ENCODE measurements at regions not wholly inside any gene's neighbourhood (a gene's known extent, or its start where the extent isn't known, plus 50 kb on each side); places are given as distances from the start of the nearest gene placed in this dataset.

- no peak for TF ChIP-seq ZFX (IDR thresholded peaks at IDR 0.05)
- TF ChIP-seq CTCF (conservative IDR thresholded peaks at IDR 0.05), result no peak
- no peak overlapping the region for H3K27ac ChIP-seq
These were observed 389.8 kb downstream of the NR2F1-AS1 start for GRCh38 chr5:93191035-93191817.

DNA sequence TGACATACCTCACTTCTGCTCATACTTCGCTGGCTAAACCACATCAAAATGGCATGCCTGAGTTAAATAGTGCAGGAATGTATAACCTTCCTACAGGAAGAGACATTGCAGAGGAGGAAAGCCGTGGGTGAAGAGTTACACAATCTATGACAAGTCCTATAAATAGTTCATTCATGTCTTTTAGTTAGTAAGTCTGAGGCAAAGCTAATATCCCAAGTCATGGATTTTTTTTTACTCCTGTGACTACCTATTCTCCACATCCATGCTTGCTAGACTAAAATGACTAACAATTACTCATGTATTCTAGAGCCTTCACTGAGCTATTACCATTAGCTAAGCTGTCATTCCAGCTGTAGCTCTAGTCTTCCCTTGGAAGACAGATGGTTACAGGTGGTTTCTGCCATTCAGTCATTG is 391.3 kb downstream of the NR2F1-AS1 start:
- no peak overlapping the region for H3K27ac ChIP-seq

GRCh38 chr5:93188876-93189485 is 392.0 kb downstream of the NR2F1-AS1 start:
- H3K27ac ChIP-seq, result no peak overlapping the region
- TF ChIP-seq CTCF (conservative IDR thresholded peaks at IDR 0.05), result no peak
- TF ChIP-seq ZFX (IDR thresholded peaks at IDR 0.05), result no peak

More for the DNA sequence above, 391.3 kb downstream of the NR2F1-AS1 start:
- no peak for TF ChIP-seq CTCF (conservative IDR thresholded peaks at IDR 0.05)
- no peak for TF ChIP-seq ZFX (IDR thresholded peaks at IDR 0.05)

DNA sequence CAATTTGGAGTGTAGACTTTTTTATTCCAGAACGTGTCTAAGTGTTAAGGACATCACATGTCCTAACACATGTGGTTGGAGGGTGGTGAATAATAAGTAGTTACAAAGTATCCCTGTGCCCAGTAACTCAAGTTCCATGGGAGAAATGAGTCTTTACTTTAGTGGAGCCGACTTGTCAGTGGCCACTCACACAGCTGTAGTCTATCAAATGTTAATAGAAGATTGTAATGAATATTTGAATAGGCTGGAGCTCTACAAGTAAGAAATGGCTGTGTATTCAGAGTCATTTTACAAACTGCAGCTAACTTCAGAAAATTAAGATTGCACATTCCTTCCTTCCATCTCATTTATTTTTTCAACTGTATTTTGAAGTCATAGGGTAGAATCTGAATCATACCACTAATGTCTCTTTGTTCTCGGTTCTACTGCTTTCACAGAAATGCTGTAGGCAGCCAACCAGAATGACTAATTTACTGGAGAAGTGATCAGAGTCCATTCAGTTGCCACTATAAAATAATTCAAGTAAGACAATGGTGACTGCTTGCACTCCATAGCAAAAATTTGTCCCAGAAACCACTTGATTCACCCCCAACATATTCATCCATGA is 394.8 kb downstream of the NR2F1-AS1 start:
- H3K27ac ChIP-seq, result no peak overlapping the region
- TF ChIP-seq CTCF (conservative IDR thresholded peaks at IDR 0.05) (no peak), ZFX (IDR thresholded peaks at IDR 0.05) (no peak)

GRCh38 chr5:93184041-93184440 is 397.0 kb downstream of the NR2F1-AS1 start:
- TF ChIP-seq ZFX (IDR thresholded peaks at IDR 0.05) (no peak), CTCF (conservative IDR thresholded peaks at IDR 0.05) (no peak)
- no peak overlapping the region for H3K27ac ChIP-seq

GRCh38 chr5:93179466-93179865 is 401.6 kb downstream of the NR2F1-AS1 start:
- H3K27ac ChIP-seq, result no peak overlapping the region
- TF ChIP-seq ZFX (IDR thresholded peaks at IDR 0.05) (no peak), CTCF (conservative IDR thresholded peaks at IDR 0.05) (no peak)

GRCh38 chr5:93174930-93175329 is 406.1 kb downstream of the NR2F1-AS1 start:
- no peak for TF ChIP-seq ZFX (IDR thresholded peaks at IDR 0.05)
- TF ChIP-seq CTCF (conservative IDR thresholded peaks at IDR 0.05), result no peak
- no peak overlapping the region for H3K27ac ChIP-seq
